EL (cell line): ENCODE measurements at regions not wholly inside any gene's neighbourhood (a gene's known extent, or its start where the extent isn't known, plus 50 kb on each side); places are given as distances from the start of the nearest gene placed in this dataset.
"Not testable (repeated sequence)": the region's sequence is repeated elsewhere in the genome, so short reads cannot be mapped to it uniquely, and the experiment has no call there.

Source experiments
- DNase-seq: peaks from one replicate; pipeline ENCODE4 v3.0.0-alpha.2; 2016

DNA sequence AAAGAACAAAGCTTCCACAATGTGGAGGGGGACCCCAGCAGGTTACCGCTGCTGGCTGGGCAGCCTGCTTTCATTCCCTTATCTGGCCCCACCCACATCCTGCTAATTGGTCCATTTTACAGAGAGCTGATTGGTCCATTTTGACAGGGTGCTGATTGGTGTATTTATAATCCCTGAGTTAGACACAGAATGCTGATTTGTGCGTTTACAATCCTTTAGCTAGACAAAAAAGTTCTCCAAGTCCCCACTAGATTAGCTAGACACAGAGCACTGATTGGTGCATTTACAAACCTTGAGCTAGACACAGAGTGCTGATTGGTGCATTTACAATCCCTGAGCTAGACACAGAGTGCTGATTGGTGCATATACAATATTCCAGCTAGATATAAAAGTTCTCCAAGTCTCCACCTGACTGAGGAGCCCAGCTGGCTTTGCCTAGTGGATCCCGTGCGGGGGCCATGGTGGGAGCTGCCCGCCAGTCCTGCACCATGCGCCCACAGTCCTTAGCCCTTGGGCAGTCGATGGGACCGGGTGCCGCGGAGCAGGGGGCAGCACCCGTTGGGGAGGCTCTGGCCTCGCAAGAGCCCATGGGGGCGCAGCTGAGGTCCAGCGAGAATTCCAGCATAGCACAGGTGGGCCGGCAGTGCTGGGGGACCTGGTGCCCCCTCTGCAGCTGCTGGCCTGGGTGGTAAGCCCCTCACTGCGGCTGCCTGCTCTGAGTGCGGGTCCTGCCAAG, 88.8 kb upstream of the MYLIP start:
- DNase-seq: not testable (repeated sequence)

DNA sequence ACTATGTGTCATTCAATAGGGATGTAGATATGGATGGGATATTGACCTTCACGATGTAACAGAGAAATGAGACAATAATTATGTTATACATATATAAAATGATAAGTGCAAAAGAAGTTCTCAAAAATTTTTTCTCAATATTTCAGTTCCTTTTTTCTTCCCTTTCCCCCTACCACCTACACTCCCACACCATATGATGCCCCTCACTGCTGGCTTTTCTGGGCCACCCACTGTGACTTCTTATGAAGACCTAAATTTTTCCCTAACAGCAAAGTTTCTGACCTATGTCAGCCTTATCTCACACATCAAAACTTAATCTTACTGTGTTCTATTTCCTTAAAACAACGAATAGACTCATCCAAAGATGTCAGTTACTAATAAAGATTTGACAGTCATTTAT, 89.9 kb upstream of the MYLIP start:
- DNase-seq: no peak

DNA sequence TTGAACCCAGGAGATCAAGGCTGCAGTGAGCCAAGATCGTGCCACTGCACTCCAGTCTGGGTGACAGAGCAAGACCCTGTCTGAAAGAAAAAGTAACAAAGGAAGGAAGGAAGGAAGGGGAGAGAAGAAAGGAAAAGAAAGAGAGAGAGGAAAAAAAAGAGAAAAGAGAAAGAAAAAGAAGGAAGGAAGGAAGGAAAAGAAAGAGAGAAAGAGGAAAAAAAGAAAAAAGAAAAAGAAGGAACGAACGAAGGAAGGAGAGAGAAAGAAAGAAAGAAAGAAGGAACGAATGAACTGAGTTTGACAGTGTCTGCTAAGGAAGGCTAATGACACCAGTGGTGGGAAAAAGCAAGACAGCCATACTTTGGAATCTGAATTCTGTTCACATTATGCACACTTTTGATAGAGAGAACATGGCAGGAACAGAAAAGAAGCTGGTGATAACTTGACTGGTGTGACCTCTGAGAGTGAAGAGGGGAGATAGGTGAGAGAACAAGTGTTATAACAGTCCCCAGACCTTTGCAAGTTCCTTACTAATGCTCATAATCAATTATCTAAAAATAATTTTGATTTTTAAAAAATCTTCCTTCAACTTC, 93.3 kb upstream of the MYLIP start:
- DNase-seq: no peak

DNA sequence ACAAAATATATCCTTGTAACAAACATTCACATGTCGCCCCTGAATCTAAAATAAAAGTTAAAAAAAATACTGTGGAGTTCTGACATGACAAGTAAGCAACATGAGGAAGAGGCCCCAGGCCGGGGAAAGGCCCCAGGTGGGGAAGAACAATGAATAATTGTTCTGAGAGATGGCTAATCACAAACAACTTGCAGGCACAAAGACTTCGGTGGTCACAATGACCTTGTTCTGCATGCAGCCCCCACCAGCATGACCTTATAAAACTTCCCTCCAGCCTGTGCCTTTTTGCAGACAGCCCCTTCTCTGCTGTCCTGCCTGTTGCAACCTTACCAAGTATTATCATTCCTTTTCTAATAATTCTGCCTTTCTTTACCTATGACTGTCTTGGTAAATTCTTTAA, 95.7 kb upstream of the MYLIP start:
- DNase-seq: no peak

DNA sequence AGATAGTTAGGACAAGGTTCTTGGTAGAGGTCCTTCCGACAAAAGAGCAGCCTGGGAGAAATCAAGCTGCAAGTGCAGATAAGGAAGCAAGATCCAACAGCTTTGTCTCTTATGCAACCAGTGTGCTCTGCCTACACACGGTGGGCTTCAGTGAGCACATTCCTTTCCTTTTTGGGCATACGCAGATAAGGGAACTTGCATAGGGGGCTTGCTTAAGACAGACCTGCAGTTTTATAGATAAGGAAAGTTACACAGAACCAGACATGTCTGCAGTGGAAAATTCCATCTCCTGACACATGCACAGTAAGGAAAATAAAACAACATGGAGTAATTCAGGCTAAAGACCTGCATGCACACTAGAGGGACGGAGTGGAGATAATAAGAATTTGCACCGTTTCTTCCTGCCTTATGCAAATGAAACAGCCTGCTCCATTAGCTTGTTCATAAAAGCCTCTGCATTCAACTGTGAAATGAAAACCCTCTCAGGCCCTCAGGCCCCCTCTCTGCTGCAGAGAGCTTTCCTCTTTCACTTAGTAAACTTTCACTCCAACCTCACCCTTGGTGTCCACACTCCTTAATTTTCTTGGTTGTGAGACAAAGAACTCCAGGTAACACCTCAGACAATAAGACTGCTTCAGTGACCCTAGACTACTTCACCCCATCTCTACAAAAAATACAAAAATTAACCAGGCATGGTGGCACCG, 97.5 kb upstream of the MYLIP start:
- DNase-seq: no peak

DNA sequence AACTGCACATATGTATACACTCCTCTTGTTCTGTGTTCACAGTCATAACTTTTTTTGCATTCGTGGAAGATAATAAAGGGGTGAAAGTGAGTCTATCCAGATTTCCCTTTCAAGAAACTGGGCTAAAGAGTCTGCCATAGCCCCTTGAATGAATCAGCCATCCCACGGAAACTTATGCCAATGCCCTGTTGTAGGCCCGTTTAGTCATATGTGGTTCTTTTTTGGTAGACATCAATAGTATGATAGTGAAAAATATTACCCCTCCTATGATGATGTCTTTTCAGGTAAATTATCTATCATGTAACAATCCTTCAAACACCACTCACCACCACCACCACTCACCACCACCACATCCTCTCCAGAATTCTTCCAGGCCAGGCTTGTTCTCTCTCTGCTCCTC, 99.9 kb upstream of the MYLIP start:
- DNase-seq: no peak

DNA sequence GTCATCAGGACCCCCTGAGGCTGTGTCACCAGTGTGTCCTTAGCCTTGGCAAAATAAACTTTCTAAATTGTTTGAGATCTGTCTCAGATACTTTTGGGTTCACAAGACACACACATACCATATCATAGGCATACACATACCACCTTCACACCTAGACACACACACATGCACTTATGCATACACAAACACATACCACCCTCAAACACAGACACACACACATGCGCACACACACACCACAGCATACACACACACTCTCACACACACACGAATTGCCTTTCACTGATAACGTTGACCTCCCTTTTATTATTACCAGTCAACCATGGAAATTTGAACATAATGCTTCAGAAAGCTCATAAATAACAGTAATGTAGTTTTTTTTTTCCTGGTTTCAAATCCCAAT, 108.6 kb upstream of the MYLIP start:
- no peak for DNase-seq

DNA sequence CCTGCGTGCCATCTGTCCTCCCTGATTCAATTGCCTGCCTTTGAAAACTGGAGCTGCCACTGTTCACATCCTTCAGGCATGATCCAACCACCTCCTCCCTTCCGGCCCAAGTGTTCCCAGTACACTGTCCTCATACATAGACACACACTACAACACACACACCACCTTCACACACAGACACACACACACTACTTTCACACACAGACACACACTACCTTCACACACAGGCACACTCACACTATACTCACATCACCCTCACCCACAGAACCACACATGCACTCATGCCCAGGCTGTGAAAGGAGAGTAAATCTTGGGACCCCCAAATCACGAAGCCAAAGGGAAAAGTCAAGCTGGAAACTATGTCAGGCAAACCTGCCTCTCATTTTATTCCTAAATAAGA, 109.4 kb upstream of the MYLIP start:
- no peak for DNase-seq

DNA sequence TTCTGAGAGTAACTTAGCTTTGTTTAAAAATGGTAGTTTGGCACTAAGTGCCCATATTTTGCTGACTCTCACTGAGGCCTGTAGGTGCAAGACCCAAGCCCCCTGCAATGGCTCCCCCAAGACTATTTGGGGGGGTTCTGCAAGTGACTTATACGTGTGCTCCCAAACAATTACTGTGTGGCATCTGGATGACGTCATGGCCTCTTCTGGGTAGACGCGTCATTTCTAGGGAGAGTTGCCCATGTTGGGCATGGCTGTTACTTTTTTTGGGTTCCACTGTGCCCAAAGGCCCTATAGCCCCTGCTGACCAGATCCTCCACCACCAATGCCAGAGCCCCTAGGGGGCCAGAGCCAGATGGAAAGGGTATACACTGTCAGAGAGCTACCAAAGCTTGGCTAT, 110.3 kb upstream of the MYLIP start:
- no peak for DNase-seq

DNA sequence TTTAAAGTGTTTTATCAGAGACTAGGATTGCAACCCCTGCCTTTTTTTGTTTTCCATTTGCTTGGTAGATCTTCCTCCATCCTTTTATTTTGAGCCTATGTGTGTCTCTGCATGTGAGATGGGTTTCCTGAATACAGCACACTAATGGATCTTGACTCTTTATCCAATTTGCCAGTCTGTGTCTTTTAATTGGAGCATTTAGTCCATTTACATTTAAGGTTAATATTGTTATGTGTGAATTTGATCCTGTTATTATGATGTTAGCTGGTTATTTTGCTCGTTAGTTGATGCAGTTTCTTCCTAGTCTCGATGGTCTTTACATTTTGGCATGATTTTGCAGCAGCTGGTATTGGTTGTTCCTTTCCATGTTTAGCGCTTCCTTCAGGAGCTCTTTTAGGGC, 114.6 kb upstream of the MYLIP start:
- DNase-seq: not testable (repeated sequence)

DNA sequence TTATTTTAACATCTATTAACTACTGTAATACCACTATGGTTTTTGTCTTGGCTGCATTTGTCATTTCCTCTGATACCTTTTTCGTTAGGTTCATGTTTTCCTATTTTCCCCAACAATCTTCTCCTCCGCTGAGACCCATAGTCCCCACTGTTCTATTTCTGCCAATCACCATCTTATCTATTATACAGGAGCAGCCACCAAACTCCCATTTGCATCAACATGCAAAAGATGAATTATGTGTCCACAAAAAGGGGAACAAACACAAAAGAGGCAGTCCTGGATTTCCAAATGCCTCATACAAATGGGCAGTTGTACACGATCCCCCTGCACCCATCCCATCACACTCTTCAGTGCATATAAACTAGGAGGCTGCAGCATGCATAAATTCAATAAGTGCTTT, 121.7 kb upstream of the MYLIP start:
- no peak for DNase-seq

DNA sequence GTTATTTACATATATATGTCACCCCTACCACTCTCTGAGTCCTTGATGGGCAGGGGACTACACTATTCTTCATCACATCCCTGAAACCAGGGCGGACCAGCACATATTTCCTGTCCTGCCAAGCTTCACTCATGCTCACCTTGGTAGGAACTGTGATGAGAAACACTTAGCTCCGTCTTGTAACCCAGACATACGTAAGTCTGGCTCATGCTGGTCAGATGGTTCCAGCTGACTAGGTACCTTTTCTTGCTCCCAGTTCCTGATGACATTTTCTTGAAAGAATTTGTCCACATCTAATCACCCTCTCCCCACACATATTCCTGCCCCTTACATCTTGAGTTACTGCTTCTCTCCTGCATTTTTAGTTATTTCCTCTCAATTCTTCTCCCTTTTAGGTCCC, 122.2 kb upstream of the MYLIP start:
- DNase-seq: no peak

DNA sequence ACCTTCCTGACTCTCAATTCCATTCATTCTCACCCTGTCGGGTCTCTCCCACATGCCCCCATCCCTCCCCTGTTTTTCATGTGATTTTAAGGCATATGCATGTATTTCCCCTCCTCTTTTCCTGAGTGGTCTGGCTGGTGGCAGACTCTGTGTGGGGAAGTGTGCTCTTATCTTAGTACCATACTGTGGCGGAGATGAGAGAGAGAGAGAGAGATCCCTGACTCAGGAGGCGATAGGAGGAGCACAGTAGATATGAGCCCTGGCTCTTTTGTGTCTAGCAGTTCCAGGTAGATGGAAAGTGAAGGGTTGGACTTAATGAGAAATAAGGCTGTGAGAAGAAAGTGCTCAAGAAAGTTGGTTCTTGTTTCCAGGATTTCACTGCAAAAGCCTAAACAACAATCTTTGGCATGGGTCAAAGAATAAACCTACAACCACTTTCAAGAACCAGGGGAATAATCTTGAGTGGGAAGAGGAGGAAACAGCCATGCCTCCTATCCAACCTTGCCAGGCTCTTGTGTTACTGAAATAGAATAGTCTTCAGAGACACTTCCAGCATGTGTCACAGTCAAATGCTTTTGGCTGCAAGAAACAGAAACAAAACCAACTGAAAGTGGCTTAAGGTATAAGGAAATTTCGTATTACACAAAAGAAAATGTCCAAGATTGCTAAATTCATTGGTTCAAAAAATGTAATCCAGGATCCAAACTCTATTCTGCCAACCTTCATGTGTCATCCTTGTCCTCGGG, 123.8 kb upstream of the MYLIP start:
- no peak for DNase-seq

DNA sequence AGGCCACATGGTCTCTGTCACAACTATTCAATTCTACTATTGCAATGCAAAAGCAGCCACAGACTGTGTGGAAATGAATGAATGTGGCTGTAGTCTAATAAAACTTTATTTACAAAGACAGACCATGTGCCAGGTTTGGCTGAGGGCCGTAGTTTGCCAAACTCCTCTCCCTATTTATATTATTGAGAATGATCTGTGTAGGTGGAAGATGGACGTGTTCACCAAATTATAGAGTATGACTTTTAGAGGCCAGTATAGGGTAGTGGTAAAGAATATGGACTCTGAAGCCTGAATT, 125.7 kb upstream of the MYLIP start:
- DNase-seq: no peak

DNA sequence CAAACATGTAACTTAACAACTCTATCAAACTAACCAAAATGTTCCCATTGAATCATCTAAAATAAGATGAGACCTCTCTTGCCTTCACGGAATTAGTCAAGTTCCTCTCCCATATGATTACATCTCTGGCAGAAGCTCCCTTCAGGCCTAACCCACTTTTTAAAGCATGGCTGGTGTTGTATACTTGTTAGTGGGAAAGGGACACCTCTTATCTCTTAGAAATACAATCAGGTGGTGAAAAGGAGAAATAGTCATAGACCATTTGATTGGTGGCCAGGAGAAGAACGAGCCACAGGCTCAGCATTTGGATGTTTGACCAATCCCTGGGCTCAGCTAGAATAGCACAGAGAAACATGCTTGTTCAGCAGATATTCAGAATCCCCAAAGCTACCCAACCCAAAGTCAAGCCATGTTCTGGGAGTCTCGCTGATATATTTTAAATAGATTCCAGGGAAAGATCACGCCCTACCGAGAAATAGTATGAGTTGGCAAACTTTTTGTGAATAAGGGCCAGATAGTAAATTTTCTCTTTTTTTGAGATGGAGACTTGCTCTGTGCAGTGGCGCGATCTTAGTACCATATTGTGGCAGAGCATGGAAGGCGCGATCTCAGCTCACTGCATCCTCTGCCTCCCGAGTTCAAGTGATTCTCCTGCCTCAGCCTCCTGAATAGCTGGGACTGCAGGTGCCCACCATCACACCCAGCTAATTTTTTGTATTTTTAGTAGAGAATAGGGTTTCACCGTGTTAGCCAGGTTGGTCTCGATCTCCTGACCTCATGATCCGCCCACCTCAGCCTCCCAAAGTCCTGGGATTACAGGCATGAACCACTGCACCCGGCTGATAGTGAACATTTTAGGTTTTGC, 126.3 kb upstream of the MYLIP start:
- DNase-seq: no peak

DNA sequence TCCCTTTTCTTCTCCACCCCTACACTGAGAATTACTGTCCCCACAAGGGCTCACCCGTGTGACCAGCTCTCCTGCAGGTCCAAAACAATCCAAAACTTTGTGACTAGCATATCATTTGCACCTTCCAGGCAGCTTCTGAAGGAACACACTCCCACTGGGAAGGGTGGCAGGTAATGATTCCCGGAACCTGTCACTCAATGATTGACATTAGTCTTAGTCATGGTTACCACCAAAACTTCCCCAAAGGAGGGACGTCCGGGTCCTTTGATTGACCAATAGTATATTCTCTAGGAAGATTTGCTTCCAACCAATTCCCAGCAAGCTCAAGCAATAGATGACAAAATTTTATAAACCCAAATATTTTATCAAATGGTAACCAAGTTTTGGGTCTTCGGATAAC, 127.7 kb upstream of the MYLIP start:
- DNase-seq: no peak

DNA sequence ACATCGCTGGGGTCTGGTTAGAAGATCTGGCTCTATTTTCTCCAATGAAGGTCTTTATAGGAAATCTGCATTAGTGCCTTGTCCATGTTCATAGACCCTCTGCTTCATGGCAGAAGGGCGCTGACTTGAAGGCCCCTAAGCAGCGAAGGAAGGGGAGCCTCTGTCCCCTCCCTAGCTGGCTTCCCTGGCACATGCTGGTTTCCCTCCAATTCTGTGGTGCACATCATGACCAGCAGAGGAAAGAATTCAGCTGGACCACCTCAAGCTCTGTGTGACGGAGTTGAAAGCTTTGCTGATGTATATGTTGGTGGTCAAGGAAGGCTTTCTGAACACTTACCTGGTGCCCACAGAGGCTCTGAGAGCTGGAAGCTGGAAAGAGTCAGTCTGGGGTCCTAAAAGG, 129.7 kb upstream of the MYLIP start:
- no peak for DNase-seq

DNA sequence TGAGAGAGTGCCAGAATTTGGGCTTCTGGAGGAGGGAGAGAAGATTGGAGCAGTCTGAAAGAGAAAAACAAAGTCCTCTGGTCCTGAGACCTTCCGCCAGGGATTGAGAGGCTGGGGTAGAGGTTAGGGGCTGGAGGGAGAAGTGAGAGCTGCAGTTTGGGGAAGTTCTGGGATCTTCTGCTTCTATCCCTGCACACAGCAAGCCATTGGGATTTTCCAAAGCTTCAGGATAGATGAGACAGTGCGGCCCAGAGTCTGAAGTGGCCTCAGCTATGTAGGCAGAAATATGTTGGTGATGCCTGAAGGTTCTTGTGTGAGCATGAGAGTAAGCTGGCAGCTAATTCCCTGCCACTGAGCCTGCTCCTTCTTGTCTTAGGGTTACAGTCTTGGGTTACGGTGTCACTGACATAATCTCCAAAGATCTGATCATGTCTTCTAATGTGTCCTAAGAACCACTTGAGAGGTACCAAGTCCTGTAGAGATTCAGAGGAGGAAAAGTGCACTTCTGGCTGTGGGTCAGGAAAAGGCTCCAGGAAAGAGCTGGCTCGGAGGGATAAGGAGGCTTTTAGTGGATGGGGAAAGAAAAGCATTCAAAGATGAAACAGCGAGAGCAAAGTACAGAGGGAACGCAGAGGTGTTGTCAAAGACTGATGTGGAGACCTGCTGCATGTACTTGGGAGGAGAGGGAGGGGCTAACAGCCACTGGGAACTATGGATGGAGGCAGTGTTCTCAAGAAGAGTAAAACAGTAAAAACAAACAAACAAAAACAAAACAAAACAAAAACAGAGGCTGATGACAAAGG, 131.1 kb upstream of the MYLIP start:
- DNase-seq: no peak

DNA sequence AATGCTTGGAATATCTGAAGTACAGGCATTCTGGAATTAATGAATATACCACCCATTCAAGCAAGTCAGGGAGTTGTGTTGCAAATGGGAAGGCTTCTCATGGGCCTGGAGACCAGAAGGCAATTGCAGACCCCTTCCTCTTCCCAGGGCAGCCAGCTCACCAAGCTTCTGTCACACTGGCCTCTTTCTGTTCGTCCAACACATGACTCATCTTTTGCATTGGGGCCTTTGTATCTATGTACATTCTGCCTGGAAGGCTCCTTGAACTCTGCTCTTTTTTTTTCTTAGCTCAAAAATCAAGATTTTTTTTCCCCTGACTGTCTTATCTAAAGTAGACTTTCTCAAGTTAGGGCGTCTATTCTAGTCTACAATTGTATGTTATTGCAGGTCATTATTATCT, 132.9 kb upstream of the MYLIP start:
- DNase-seq: peak; percentile 25

DNA sequence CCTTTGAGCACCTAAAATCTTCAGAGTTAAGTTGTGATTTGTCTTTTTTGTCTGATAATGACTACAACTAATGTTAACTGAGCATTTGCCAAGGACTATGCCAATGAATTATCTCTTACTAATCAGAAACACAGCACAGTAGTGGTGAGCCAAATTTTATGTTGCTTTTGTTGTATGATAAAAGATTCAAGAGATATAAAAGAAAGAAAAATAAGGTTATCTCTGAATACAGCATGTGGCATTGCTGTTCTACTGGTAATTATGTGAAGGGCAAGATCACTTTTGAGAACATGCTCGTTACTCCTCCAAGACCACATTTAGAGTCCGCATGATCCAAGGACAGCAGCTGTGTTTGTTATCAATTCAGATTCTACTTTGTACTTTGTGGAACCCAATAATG, 133.4 kb upstream of the MYLIP start:
- DNase-seq: no peak

DNA sequence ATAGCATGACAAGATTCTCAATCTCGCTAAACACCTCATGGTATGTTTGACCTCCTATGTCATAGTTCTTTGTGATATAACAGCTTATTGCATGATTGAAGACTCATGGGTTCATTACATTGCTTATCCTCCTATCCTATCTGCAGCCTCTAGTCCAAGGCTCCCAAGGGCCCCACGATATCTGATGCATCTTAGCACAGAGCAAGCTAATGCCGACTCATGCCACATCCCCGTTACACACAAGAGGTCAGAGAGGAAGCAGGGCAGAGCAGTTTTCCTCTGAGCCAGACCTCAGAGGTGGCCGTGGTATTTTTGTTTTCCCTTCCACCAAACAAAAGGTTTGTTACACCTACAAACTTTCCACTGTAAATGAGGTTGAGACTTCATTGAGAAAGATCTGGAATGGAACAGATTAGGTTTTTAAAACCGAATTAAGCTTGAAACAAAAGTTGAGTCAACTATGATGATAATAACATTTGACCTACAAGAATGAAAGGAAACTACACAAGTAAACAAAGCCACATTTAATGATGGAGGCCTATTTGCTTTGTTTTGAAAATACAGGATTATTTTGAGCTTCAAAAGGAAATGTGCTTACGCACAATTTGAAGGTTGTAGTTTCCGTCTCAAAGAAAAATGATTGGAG, 133.9 kb upstream of the MYLIP start:
- peak; percentile 16 for DNase-seq
